Right lobe of liver (tissue), 6 donors: ENCODE measurements at regions not wholly inside any gene's neighbourhood (a gene's known extent, or its start where the extent isn't known, plus 50 kb on each side); places are given as distances from the start of the nearest gene placed in this dataset.

Experiments
- ATAC-seq, 4 donors: fragments of 200-7000 bp; cut with Tn5 transposase; one replicate each; pipeline ENCODE4 v1.9.1; 2020; ENCODE audit warnings: mild to moderate bottlenecking in 4 of 4, moderate library complexity in 4 of 4
- DNase-seq, 3 donors: peaks; one replicate each; pipeline ENCODE4 v3.0.0-alpha.2; 2020
- H3K27ac ChIP-seq, 3 donors: fragments of 200-600 bp; one replicate each; pipeline ENCODE4 v1.8.0; 2022
- H3K27me3 ChIP-seq, 2 donors: fragments of 200-600 bp; one replicate each; pipeline ENCODE4 v1.8.0; 2022
- H3K36me3 ChIP-seq, 4 donors: fragments of 200-600 bp; sonication (generic) in 1 of 4; one replicate each; pipeline versions ENCODE4 v1.5.1 to v1.8.0; 2017 to 2022; ENCODE audit warnings: control low read depth in 1 of 4
- H3K4me1 ChIP-seq, 4 donors: fragments of 200-600 bp; sonication (generic) in 1 of 4; one replicate each; pipeline versions ENCODE4 v1.5.1 to v1.8.0; 2017 to 2022; ENCODE audit warnings: control low read depth in 1 of 4
- H3K4me3 ChIP-seq, 3 donors: fragments of 200-600 bp; one replicate each; pipeline ENCODE4 v1.8.0; 2022
- H3K9me3 ChIP-seq, 4 donors: fragments of 200-600 bp; sonication (generic) in 1 of 4; one replicate each; pipeline versions ENCODE4 v1.5.1 to v1.8.0; 2017 to 2022; ENCODE audit warnings: control low read depth in 1 of 4
- POLR2A ChIP-seq: fragments of 450-650 bp; IDR thresholded peaks from one replicate; pipeline ENCODE4 v1.6.1; 2017; ENCODE audit warnings: antibody characterized with exemption, mild to moderate bottlenecking
- WGBS: methylation state at CpG from one replicate; pipeline ENCODE4 v1.1.6; 2018; ENCODE audit warnings: low coverage, low lambda C conversion rate; ENCODE audit not compliant: insufficient coverage; ENCODE audit errors: missing lambda C conversion rate; 5-methylcytosine and 5-hydroxymethylcytosine counted together
- intact Hi-C, 2 donors: fragments of 100-400 bp; cut with DNase I; formaldehyde crosslinking; loops; one replicate each; pipeline versions ENCODE4 v1.11.2 to v1.14.1; 2022
- TF ChIP-seq, protein P1 (sequence below), 4 donors: fragments of 200-600 bp in 3 of 4; fragments of 450-650 bp in 1 of 4; IDR thresholded peaks; one replicate each; pipeline versions ENCODE4 v1.5.1 to v1.8.0; 2016 to 2022; ENCODE audit warnings: antibody characterized with exemption in 4 of 4, mild to moderate bottlenecking in 2 of 4
- donor health status: DM: no; HTN: yes; CAD: no.
- donor health status: DM: no; HTN: no; CAD: no.
- donor health status: DM: no; HTN: no; CAD: no.
- donor health status: DM: no; HTN: yes; CAD: no.
- donor health status: DM: no; HTN: yes; CAD: no.

DNA sequence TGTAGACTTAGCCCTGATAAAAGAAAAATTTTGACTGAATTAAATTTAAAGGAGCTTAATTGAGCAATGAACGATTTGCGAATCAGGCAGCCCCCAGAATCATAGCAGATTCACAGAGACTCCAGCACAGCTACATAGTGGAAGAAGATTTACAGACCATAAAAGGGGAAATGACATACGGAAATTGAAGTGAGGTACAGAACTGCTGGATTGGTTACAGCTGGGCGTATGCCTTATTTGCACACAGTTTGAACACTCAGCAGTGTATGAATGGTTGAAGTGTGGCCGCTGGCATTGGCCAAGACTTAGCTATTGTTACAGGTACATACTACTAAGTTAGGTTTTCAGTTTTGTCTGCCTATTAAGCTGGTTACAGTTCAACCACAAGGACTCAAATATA is 433.5 kb upstream of the CELF2 start:
- ATAC-seq: no peak
- DNase-seq: no peak
- 38% methylated on average over 5 of the region's 5 CpGs for WGBS

DNA sequence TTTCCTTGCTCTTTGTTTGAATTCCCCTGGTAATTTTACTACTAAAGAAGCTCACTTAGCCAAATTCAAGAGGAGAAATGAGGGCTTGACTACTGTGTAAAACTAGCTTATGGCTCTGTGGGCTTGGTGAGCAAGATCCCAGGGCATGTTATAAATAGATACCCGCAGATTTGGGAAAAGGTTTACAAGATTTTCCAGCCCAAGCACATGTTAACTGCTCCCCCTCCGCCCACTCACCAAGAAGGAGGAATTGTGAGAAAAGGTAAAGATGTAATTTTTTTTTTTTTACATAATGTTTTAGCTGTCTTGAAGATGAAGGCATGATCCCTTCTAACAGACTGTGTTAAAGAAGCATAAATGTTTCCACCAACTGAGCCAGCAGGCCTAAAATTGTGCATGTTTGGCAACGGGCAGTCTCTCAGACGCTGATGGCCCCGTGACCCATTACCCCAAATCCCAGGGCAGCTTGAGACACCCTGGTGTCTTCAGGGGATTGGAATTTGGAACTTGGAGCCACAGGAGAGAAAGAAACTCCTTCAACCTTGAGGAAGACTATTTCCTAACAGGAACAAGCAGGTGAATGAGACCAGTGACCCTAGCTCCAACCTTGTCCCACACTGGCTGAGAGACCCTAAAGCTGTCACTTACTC is 429.8 kb upstream of the CELF2 start:
- WGBS: 67% methylated on average over 4 of the region's 5 CpGs
- intact Hi-C loops: no loop called here
- DNase-seq: no peak
- Histone ChIP-seq H3K9me3 (no peaks in the 10 kb centered on the region), H3K4me1 (no peaks in the 10 kb centered on the region), H3K36me3 (no peaks in the 10 kb centered on the region), H3K27me3 (no peaks in the 10 kb centered on the region), H3K4me3 (no peak overlapping the region), H3K27ac (no peak overlapping the region)
- no peak for ATAC-seq
- TF ChIP-seq, protein P1, sequence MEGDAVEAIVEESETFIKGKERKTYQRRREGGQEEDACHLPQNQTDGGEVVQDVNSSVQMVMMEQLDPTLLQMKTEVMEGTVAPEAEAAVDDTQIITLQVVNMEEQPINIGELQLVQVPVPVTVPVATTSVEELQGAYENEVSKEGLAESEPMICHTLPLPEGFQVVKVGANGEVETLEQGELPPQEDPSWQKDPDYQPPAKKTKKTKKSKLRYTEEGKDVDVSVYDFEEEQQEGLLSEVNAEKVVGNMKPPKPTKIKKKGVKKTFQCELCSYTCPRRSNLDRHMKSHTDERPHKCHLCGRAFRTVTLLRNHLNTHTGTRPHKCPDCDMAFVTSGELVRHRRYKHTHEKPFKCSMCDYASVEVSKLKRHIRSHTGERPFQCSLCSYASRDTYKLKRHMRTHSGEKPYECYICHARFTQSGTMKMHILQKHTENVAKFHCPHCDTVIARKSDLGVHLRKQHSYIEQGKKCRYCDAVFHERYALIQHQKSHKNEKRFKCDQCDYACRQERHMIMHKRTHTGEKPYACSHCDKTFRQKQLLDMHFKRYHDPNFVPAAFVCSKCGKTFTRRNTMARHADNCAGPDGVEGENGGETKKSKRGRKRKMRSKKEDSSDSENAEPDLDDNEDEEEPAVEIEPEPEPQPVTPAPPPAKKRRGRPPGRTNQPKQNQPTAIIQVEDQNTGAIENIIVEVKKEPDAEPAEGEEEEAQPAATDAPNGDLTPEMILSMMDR (IDR thresholded peaks at IDR 0.05): no peak
- no peak for TF ChIP-seq POLR2A

More for the DNA sequence above, 433.5 kb upstream of the CELF2 start:
- TF ChIP-seq, protein P1 (IDR thresholded peaks at IDR 0.05): no peak
- TF ChIP-seq POLR2A: no peak
- Histone ChIP-seq H3K36me3 (no peaks in the 10 kb centered on the region), H3K9me3 (no peaks in the 10 kb centered on the region), H3K4me3 (no peak overlapping the region), H3K27ac (no peak overlapping the region), H3K27me3 (no peaks in the 10 kb centered on the region), H3K4me1 (no peaks in the 10 kb centered on the region)
- intact Hi-C loops: no loop called here

DNA sequence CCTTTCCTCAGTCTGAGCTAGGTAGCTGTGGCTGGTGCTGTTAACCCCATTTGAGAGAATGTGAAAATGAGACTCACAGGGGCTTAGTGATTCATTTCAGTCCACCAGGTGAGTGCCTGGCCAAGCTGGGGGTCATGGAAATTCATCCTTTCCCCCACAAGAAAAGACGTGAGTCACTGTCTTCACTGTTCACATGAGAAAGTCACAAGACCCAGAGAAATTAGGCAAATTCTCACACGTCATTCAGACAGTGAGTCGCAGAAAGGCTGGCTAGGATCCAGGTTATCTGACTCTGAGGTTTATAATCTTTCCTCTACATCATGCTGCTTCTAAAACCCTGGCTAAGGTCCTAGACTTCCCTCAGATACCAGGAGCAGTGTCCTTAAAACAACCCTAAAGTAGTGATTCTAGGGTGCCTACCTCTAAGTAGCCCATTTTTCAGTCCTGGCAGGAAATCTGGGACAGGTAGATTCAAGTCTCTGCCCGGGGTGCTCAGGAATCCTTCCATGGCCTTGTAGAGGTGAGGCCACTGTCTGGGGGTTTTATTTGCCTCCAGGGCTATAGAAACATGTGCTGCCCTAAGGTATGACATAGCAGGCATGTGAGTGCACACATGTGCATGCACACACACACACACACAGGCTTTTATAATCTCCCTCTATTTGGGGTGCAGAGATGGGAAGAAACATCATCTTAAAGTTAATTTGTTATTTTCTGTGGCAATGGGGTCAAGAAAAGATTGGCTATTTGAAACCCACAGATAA is 427.9 kb upstream of the CELF2 start:
- Histone ChIP-seq H3K27me3 (no peaks in the 10 kb centered on the region), H3K27ac (no peak overlapping the region), H3K9me3 (no peaks in the 10 kb centered on the region), H3K36me3 (no peaks in the 10 kb centered on the region), H3K4me3 (no peak overlapping the region), H3K4me1 (no peaks in the 10 kb centered on the region)
- intact Hi-C loops: no loop called here
- TF ChIP-seq, protein P1 (IDR thresholded peaks at IDR 0.05): no peak
- no peak for TF ChIP-seq POLR2A
- 32% methylated on average over 4 of the region's 4 CpGs for whole genome bisulfite sequencing
- DNase-seq (no peak), ATAC-seq (no peak)

DNA sequence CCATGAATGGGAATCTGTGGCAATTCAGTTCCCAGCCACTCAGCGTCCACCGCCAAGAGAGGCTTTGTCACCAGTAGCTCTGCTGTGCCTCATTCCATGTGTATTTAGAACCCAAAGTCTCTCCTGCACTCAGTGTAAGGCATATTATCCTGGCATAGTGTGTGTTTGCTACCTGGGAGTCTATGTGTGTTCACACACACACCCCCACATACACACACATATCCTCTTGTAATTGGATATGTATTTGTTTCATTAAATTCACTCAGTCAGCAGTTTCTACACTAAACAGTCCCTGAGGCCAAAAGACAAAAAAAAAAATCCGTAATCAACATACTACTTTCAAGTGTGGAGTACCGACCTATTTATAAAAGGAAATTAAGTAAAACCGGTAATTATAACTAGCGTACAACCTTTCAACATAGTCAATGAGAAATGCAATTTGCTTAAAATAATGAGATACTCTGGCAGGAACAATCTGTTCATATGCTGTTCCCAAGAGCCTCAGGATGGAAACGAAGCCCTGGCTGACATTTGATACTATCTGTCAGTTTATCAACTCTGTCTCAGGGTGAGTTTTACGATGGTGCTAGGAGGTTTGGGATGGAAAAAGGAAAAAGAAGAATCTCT is 425.8 kb upstream of the CELF2 start:
- TF ChIP-seq POLR2A: no peak
- Histone ChIP-seq H3K4me3 (no peak overlapping the region), H3K9me3 (no peaks in the 10 kb centered on the region), H3K27me3 (no peaks in the 10 kb centered on the region), H3K4me1 (no peaks in the 10 kb centered on the region), H3K36me3 (no peaks in the 10 kb centered on the region), H3K27ac (no peak overlapping the region)
- ATAC-seq: no peak
- intact Hi-C loops: no loop called here
- DNase-seq: no peak
- 47% methylated on average over 7 of the region's 8 CpGs for WGBS

DNA sequence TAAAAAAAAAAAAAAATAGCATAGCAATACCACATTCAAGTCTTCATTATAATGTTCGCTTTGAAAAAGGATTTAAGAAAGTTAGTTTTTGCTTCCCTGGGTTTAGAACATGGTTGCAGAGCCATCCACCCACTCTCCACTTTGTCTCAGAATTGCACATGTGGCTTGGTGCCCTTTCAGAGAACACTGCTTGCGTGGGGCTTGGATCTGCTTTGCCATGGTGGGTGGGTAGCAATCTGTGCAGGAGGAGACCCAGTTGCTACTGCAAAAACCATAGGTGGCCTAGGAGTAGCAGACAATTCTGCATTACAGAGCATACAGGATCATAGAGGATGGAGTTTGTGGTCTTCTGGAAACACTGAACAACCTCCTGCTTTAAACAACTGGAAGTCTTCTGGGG is 421.4 kb upstream of the CELF2 start:
- Histone ChIP-seq H3K27ac (no peak overlapping the region), H3K4me1 (no peaks in the 10 kb centered on the region), H3K9me3 (no peaks in the 10 kb centered on the region), H3K4me3 (no peak overlapping the region), H3K27me3 (no peaks in the 10 kb centered on the region), H3K36me3 (no peaks in the 10 kb centered on the region)
- WGBS: 29% methylated on average over 2 of the region's 2 CpGs
- TF ChIP-seq, protein P1 (IDR thresholded peaks at IDR 0.05): no peak
- TF ChIP-seq POLR2A: no peak
- intact Hi-C loops: no loop called here
- DNase-seq: no peak
- no peak for ATAC-seq
